HCT116 (cell line): ENCODE measurements at regions not wholly inside any gene's neighbourhood (a gene's known extent, or its start where the extent isn't known, plus 50 kb on each side); places are given as distances from the start of the nearest gene placed in this dataset.

Experiments
- ATAC-seq: fragments of 200-7000 bp; cut with Tn5 transposase; 2 replicates; pipeline ENCODE4 v1.9.1; 2020; ENCODE audit warnings: mild to moderate bottlenecking, moderate library complexity
- BruUV-seq: library from RNA; stranded (reverse); fragments of 400-500 nt; replicated peaks from 2 replicates; lab custom pipeline; 2021; lab: Mats Ljungman, UMichigan
- CTCF ChIA-PET: fragments of 300-600 bp; sonication (Branson Sonifier 250); formaldehyde crosslinking; loops from one replicate; lab custom pipeline; 2021; ENCODE audit warnings: antibody characterized with exemption; lab: Charles Lee
- POLR2A ChIA-PET: fragments of 300-600, 350-600 bp; sonication (Branson Sonifier 250); formaldehyde crosslinking; loops from one replicate; lab custom pipeline; 2021; ENCODE audit warnings: antibody characterized with exemption; lab: Charles Lee
- RAD21 ChIA-PET, 2 experiments: fragments of 300-600 bp; sonication (Branson Sonifier 250); formaldehyde crosslinking; loops; one replicate each; lab custom pipeline; 2023; ENCODE audit warnings: low total read pairs in 2 of 2; ENCODE audit not compliant: uncharacterized antibody in 2 of 2, unreplicated experiment in 2 of 2, low non-redundant PET in 1 of 2; lab: Charles Lee
- DNase-seq: peaks from one replicate; pipeline ENCODE4 v3.0.0-alpha.2; 2010; ENCODE audit warnings: low read depth, low spot score
- H2AFZ ChIP-seq: fragments of 200-600 bp; shearing (Covaris generic), sonication (generic); 2 replicates; pipeline ENCODE4 v1.6.1; 2017; ENCODE audit warnings: low read depth, mixed run types, mixed read lengths, antibody characterized with exemption, low read length; ENCODE audit not compliant: poor library complexity, severe bottlenecking
- H3K27ac ChIP-seq: 2 replicates; pipeline ENCODE4 v1.5.1; 2012; ENCODE audit warnings: low read depth, low read length
- H3K27me3 ChIP-seq: fragments of 200-600 bp; sonication (generic); 2 replicates; pipeline ENCODE4 v1.6.1; 2016; ENCODE audit warnings: mixed run types, low read length, mixed read lengths; ENCODE audit not compliant: insufficient read depth
- H3K36me3 ChIP-seq, 2 experiments: fragments of 200-500 bp in 1 of 2; fragments of 200-600 bp in 1 of 2; sonication (Bioruptor generic) in 1 of 2; sonication (generic) in 1 of 2; 2 replicates each; pipeline versions ENCODE4 v1.5.1 to v1.6.1; 2014 to 2016; ENCODE audit warnings: low read length in 2 of 2, inconsistent platforms in 1 of 2, mixed read lengths in 1 of 2, mixed run types in 1 of 2; ENCODE audit not compliant: insufficient read depth in 2 of 2, control insufficient read depth in 1 of 2
- H3K4me1 ChIP-seq, 2 experiments: fragments of 200-600 bp in 1 of 2; sonication (generic) in 1 of 2; 2 replicates each; pipeline versions ENCODE4 v1.5.1 to v1.6.1; 2012 to 2017; ENCODE audit warnings: low read length in 2 of 2, inconsistent platforms in 1 of 2, mild to moderate bottlenecking in 1 of 2, mixed read lengths in 1 of 2, mixed run types in 1 of 2, moderate library complexity in 1 of 2; ENCODE audit not compliant: insufficient read depth in 2 of 2, control insufficient read depth in 1 of 2
- H3K4me2 ChIP-seq: fragments of 200-600 bp; sonication (generic); 2 replicates; pipeline ENCODE4 v1.6.1; 2017; ENCODE audit warnings: mixed run types, low read length, mixed read lengths
- H3K4me3 ChIP-seq, 2 experiments: fragments of 200-600 bp in 1 of 2; sonication (generic) in 1 of 2; replicated peaks in 1 of 2; 2 replicates each; pipeline ENCODE4 v1.5.1; 2011 to 2016; ENCODE audit warnings: low read length in 2 of 2, control low read depth in 1 of 2, low read depth in 1 of 2, mild to moderate bottlenecking in 1 of 2, mixed read lengths in 1 of 2, mixed run types in 1 of 2
- H3K79me2 ChIP-seq: fragments of 200-600 bp; sonication (generic); 2 replicates; pipeline ENCODE4 v1.6.1; 2017; ENCODE audit warnings: mild to moderate bottlenecking, mixed run types, low read length, moderate library complexity, mixed read lengths; ENCODE audit not compliant: insufficient read depth
- H3K9ac ChIP-seq: fragments of 200-600 bp; sonication (generic); 2 replicates; pipeline ENCODE4 v1.6.1; 2016; ENCODE audit warnings: low read length, mixed read lengths
- H3K9me2 ChIP-seq: fragments of 200-600 bp; sonication (generic), shearing (Covaris generic); 2 replicates; pipeline ENCODE4 v1.6.1; 2017; ENCODE audit warnings: mixed run types, mild to moderate bottlenecking, moderate library complexity; ENCODE audit not compliant: insufficient read depth
- H3K9me3 ChIP-seq, 2 experiments: fragments of 200-500 bp in 1 of 2; fragments of 200-600 bp in 1 of 2; sonication (Bioruptor generic) in 1 of 2; sonication (generic) in 1 of 2; 2 replicates each; pipeline ENCODE4 v1.6.1; 2014 to 2017; ENCODE audit warnings: low read length in 2 of 2, mixed read lengths in 2 of 2, inconsistent platforms in 1 of 2, low read depth in 1 of 2, mild to moderate bottlenecking in 1 of 2, mixed run types in 1 of 2, moderate library complexity in 1 of 2; ENCODE audit not compliant: control insufficient read depth in 1 of 2, insufficient read depth in 1 of 2
- H4K20me1 ChIP-seq: fragments of 200-600 bp; sonication (generic), shearing (Covaris generic); 2 replicates; pipeline ENCODE4 v1.6.1; 2017; ENCODE audit warnings: mixed run types, mild to moderate bottlenecking, moderate library complexity; ENCODE audit not compliant: insufficient read depth
- EZH2phosphoT487 ChIP-seq: fragments of 200-600 bp; IDR thresholded peaks from 2 replicates; pipeline ENCODE4 v1.6.1; 2018; ENCODE audit warnings: antibody characterized with exemption, borderline replicate concordance
- MAX ChIP-seq: IDR thresholded peaks from 2 replicates; pipeline ENCODE4 v1.6.1; 2012
- POLR2A ChIP-seq: IDR thresholded peaks from 2 replicates; pipeline ENCODE4 v1.7.0; 2011; ENCODE audit warnings: borderline replicate concordance; ENCODE audit not compliant: insufficient read depth, insufficient read length; ENCODE audit errors: extremely low read depth
- RAD21 ChIP-seq: IDR thresholded peaks from 2 replicates; pipeline ENCODE4 v1.6.1; 2012; ENCODE audit warnings: low read depth, mild to moderate bottlenecking
- YY1 ChIP-seq: IDR thresholded peaks from 2 replicates; pipeline ENCODE4 v1.6.1; 2011; ENCODE audit warnings: low read length, low read depth, moderate library complexity, mild to moderate bottlenecking; ENCODE audit not compliant: insufficient replicate concordance; ENCODE audit errors: extremely low read depth
- ZBTB33 ChIP-seq: IDR thresholded peaks from 2 replicates; pipeline ENCODE4 v1.6.1; 2011; ENCODE audit warnings: mild to moderate bottlenecking, low read length, moderate library complexity; ENCODE audit not compliant: insufficient replicate concordance; ENCODE audit errors: extremely low read depth
- intact Hi-C: fragments of 100-400 bp; cut with micrococcal nuclease; formaldehyde crosslinking; loops from 2 replicates; pipeline ENCODE4 v1.10.0; 2022

- Histone ChIP-seq H3K27me3 (peaks cover 11% of the 10 kb centered on the region), H3K27ac (no peak overlapping the region), H3K4me3 (no peak overlapping the region), H3K9ac (no peak overlapping the region), H3K9me3 (no peaks in the 10 kb centered on the region), H4K20me1 (no peaks in the 10 kb centered on the region), H3K79me2 (no peaks in the 10 kb centered on the region), H3K4me2 (no peak overlapping the region), H3K36me3 (no peaks in the 10 kb centered on the region), H2AFZ (no peak overlapping the region), H3K9me2 (no peaks in the 10 kb centered on the region), H3K4me1 (peaks cover 0 to 5% of the 10 kb centered on the region in 2 experiments; a peak in 2 of 4 replicates)
- no TSS peak for BruUV-seq
- ChIA-PET POLR2A (no interaction called here), CTCF (no interaction called here), RAD21 (no interaction called here)
- DNase-seq, result no peak
- intact Hi-C loops, result no loop called here
- no peak for TF ChIP-seq YY1
- TF ChIP-seq ZBTB33, result no peak
- TF ChIP-seq POLR2A, result no peak
- TF ChIP-seq RAD21, result no peak
- no peak for TF ChIP-seq EZH2phosphoT487
- TF ChIP-seq MAX, result no peak
- ATAC-seq, result peak; percentile 42; the same call in 1 of the 2 replicates
Measured at GRCh38 chr18:78794071-78794430, 185.6 kb upstream of the SALL3 start.
